ENCODE measurements at regions not wholly inside any gene's neighbourhood (a gene's known extent, or its start where the extent isn't known, plus 50 kb on each side); places are given as distances from the start of the nearest gene placed in this dataset.

GRCh38 chr7:85833066-85833465, 646.2 kb upstream of the SEMA3D start:
- H4K20me1 ChIP-seq (replicated peaks in 1 of 2; ENCODE audit: control insufficient read depth in 1 of 2, insufficient read depth in 2 of 2, low read length in 2 of 2): no peaks in the 10 kb centered on the region
- H3K9me3 ChIP-seq (ENCODE audit: insufficient read depth in 2 of 2, low read depth in 1 of 2, low read length in 1 of 2): no peaks in the 10 kb centered on the region
- no peak for DNase-seq (ENCODE audit: low read depth in 1 of 2, low spot score in 2 of 2)
- no peaks in the 10 kb centered on the region for H3K79me2 ChIP-seq (ENCODE audit: control insufficient read depth in 1 of 2, insufficient read depth in 2 of 2, low read length in 2 of 2)
- H3K27me3 ChIP-seq (replicated peaks in 1 of 4; ENCODE audit: control insufficient read depth in 3 of 4, extremely low read depth in 1 of 4, insufficient read depth in 3 of 4, low read length in 3 of 4): no peaks in the 10 kb centered on the region
- WGBS, 2 experiments (ENCODE audit: extremely low coverage in 1 of 2, insufficient coverage in 1 of 2, insufficient read length in 1 of 2, insufficient replicate concordance in 2 of 2, low coverage in 1 of 2, low lambda C conversion rate in 2 of 2, missing lambda C conversion rate in 1 of 2): 93% methylated on average over 3 of the region's 3 CpGs; no CpG with 5 or more reads in 1 of the 2 experiments
- no peak overlapping the region for H2BK12ac ChIP-seq (ENCODE audit: low read depth, low read length)
- no peak for TF ChIP-seq SP1 (IDR thresholded peaks at IDR 0.05; ENCODE audit: low read depth, low read length)
- no peak for TF ChIP-seq CBX5 (IDR thresholded peaks at IDR 0.05; ENCODE audit: low read depth, low read length)
- TF ChIP-seq MAFK (IDR thresholded peaks at IDR 0.05; ENCODE audit: low read depth, low read length): no peak
- no peak for TF ChIP-seq E2F6 (IDR thresholded peaks at IDR 0.05)
- TF ChIP-seq KDM5A (IDR thresholded peaks at IDR 0.05; ENCODE audit: low read length): no peak
- TF ChIP-seq RBBP5 (IDR thresholded peaks at IDR 0.05; ENCODE audit: borderline replicate concordance, low read depth, low read length): no peak
- no peak for TF ChIP-seq CEBPB (IDR thresholded peaks at IDR 0.05; ENCODE audit: low read depth, low read length)
- no peak for TF ChIP-seq NRF1 (IDR thresholded peaks at IDR 0.05; ENCODE audit: low read depth, low read length)
- TF ChIP-seq USF2 (IDR thresholded peaks at IDR 0.05; ENCODE audit: low read length): no peak
- TF ChIP-seq KDM4A (IDR thresholded peaks at IDR 0.05; ENCODE audit: low read depth, low read length, severe bottlenecking): no peak
- no peak for TF ChIP-seq CTBP2 (IDR thresholded peaks at IDR 0.05; ENCODE audit: borderline replicate concordance, insufficient read depth, insufficient read length, low read length)
- H3K23me2 ChIP-seq (ENCODE audit: low read depth, low read length): no peaks in the 10 kb centered on the region
- H4K91ac ChIP-seq (replicated peaks; ENCODE audit: insufficient read length, low read length): no peak overlapping the region
- no peak overlapping the region for H2AFZ ChIP-seq (ENCODE audit: low read length)
- H3K4me2 ChIP-seq (ENCODE audit: insufficient read depth in 1 of 2, low read depth in 2 of 2, low read length in 2 of 2): no peak overlapping the region
- H4K5ac ChIP-seq (ENCODE audit: insufficient read length, low read depth, low read length): no peak overlapping the region
- H3K23ac ChIP-seq (ENCODE audit: insufficient read length): no peak overlapping the region
- H3K27ac ChIP-seq (ENCODE audit: low read depth, low read length): no peak overlapping the region
- CTCF ChIA-PET (ENCODE audit: partially characterized antibody): no interaction called here
- POLR2A ChIA-PET (ENCODE audit: partially characterized antibody): no interaction called here
- H2BK5ac ChIP-seq (ENCODE audit: low read depth, low read length): no peak overlapping the region
- H3K36me3 ChIP-seq (ENCODE audit: control insufficient read depth in 2 of 4, insufficient read depth in 4 of 4, low read length in 3 of 4): no peaks in the 10 kb centered on the region
- H3K14ac ChIP-seq (ENCODE audit: insufficient read length): no peak overlapping the region
- no peak overlapping the region for H2AK5ac ChIP-seq (ENCODE audit: low read depth, low read length)
- H4K8ac ChIP-seq (ENCODE audit: extremely low read depth, insufficient read depth, low read length): no peak overlapping the region
- no peak overlapping the region for H2BK15ac ChIP-seq (ENCODE audit: low read length)
- no peak overlapping the region for H2BK120ac ChIP-seq (replicated peaks; ENCODE audit: low read depth, low read length)
- no peak overlapping the region for H3K9ac ChIP-seq (replicated peaks in 1 of 4; ENCODE audit: extremely low read depth in 1 of 4, low read depth in 3 of 4, low read length in 3 of 4)
- H3K4me3 ChIP-seq (ENCODE audit: extremely low read depth in 1 of 4, insufficient read depth in 2 of 4, low read depth in 3 of 4, low read length in 4 of 4): no peak overlapping the region
- H3K56ac ChIP-seq (replicated peaks; ENCODE audit: insufficient read length, low read depth, low read length): no peak overlapping the region
- H3K79me1 ChIP-seq (ENCODE audit: low read depth, low read length): no peaks in the 10 kb centered on the region
- no peak overlapping the region for H3K4ac ChIP-seq (replicated peaks; ENCODE audit: insufficient read length, low read depth, low read length)
- H2BK20ac ChIP-seq (ENCODE audit: low read length): no peak overlapping the region
- H3K18ac ChIP-seq (ENCODE audit: extremely low read depth, low read length): no peak overlapping the region
- no peak for FAIRE-seq
- H3K4me1 ChIP-seq (replicated peaks in 1 of 4; ENCODE audit: control insufficient read depth in 3 of 4, insufficient read depth in 4 of 4, low read length in 3 of 4): no peaks in the 10 kb centered on the region

All from H1 (cell line).